ENCODE measurements at regions not wholly inside any gene's neighbourhood (a gene's known extent, or its start where the extent isn't known, plus 50 kb on each side); places are given as distances from the start of the nearest gene placed in this dataset.

GRCh38 chr1:98045211-98045766 is 124.5 kb upstream of the DPYD start:
- no peak for TF ChIP-seq EZH2 (IDR thresholded peaks at IDR 0.05; ENCODE audit: borderline replicate concordance, low read depth, low read length, poor library complexity, severe bottlenecking)
- TF ChIP-seq CTCF (conservative IDR thresholded peaks at IDR 0.05; ENCODE audit: low read depth, low read length), result no peak

Measured in A673 (cell line).